ENCODE measurements at regions not wholly inside any gene's neighbourhood (a gene's known extent, or its start where the extent isn't known, plus 50 kb on each side); places are given as distances from the start of the nearest gene placed in this dataset.

GRCh38 chr3:5813521-5813920 is 626.0 kb downstream of the EDEM1 start:
- Histone ChIP-seq H3K27ac (no peak overlapping the region), H3K4me2 (no peak overlapping the region), H3K27me3 (no peaks in the 10 kb centered on the region), H3K9ac (no peak overlapping the region), H3K9me3 (replicated peaks in 1 of 11) (no peaks in the 10 kb centered on the region), H3K4me1 (peaks cover 0 to 26% (median 10%) of the 10 kb centered on the region in 10 experiments; a peak in 9 of 20 replicates), H3K4me3 (no peak overlapping the region), H4K20me1 (no peaks in the 10 kb centered on the region), H3K36me3 (no peaks in the 10 kb centered on the region)
- no peak for TF ChIP-seq Cebpa-rat (IDR thresholded peaks at IDR 0.05)

DNA sequence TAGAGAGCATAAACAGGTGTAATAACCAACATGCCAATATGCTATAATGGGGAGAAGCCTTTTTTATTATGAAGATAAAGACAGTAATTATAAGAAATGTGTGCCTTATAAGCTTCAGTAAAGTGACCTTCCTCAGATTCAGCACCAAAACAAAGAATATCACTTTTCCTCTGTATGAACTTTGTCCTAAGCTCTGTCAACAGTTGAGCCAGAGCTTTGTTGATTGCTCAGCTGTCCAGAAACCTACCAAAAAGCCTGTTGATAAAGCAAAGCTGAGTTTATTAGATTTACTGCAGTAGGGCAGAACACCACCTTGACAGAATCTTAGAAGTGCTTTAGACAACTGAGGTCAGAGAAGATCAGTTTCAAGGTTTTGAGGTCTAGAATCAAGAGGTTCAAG is 635.3 kb downstream of the EDEM1 start:
- Histone ChIP-seq H3K4me1 (peaks cover 0 to 20% (median 12%) of the 10 kb centered on the region in 10 experiments; a peak in 12 of 20 replicates), H3K9ac (no peak overlapping the region), H3K9me3 (replicated peaks in 1 of 11) (peaks cover 7 to 12% (median 9%) of the 10 kb centered on the region in 11 experiments), H3K4me2 (no peak overlapping the region), H3K36me3 (no peaks in the 10 kb centered on the region; a peak in 1 of 22 replicates), H3K4me3 (no peak overlapping the region), H3K27ac (no peak overlapping the region), H4K20me1 (no peaks in the 10 kb centered on the region), H3K27me3 (no peaks in the 10 kb centered on the region)
- no peak for TF ChIP-seq Cebpa-rat (IDR thresholded peaks at IDR 0.05)

- no peak overlapping the region; a peak in 1 of 22 replicates for H3K9ac ChIP-seq
- no peaks in the 10 kb centered on the region for H4K20me1 ChIP-seq
- no peak for TF ChIP-seq Cebpa-rat (IDR thresholded peaks at IDR 0.05)
- peak overlapping the region in 7 of 11 experiments; percentile 21 to 68 (median 52); a peak in 11 of 22 replicates for H3K4me2 ChIP-seq
- H3K27ac ChIP-seq = no peak overlapping the region
- peaks cover 0 to 20% (median 12%) of the 10 kb centered on the region in 10 experiments; a peak in 12 of 20 replicates for H3K4me1 ChIP-seq
- no peaks in the 10 kb centered on the region; a peak in 1 of 22 replicates for H3K36me3 ChIP-seq
- no peak overlapping the region for H3K4me3 ChIP-seq
- peaks cover 15 to 34% (median 27%) of the 10 kb centered on the region in 11 experiments for H3K9me3 ChIP-seq (replicated peaks in 1 of 11)
- H3K27me3 ChIP-seq = no peaks in the 10 kb centered on the region
Observed at GRCh38 chr3:5826467-5826866, 639.0 kb downstream of the EDEM1 start.

- H3K27me3 ChIP-seq = no peaks in the 10 kb centered on the region
- H4K20me1 ChIP-seq = no peaks in the 10 kb centered on the region
- peaks cover 15 to 34% (median 27%) of the 10 kb centered on the region in 11 experiments for H3K9me3 ChIP-seq (replicated peaks in 1 of 11)
- H3K4me3 ChIP-seq = no peak overlapping the region
- no peaks in the 10 kb centered on the region; a peak in 1 of 22 replicates for H3K36me3 ChIP-seq
- no peak for TF ChIP-seq Cebpa-rat (IDR thresholded peaks at IDR 0.05)
- no peak overlapping the region for H3K27ac ChIP-seq
- H3K4me2 ChIP-seq = no peak overlapping the region
- peaks cover 0 to 20% (median 12%) of the 10 kb centered on the region in 10 experiments; a peak in 12 of 20 replicates for H3K4me1 ChIP-seq
- H3K9ac ChIP-seq = no peak overlapping the region
Observed at GRCh38 chr3:5828251-5828650, 640.7 kb downstream of the EDEM1 start.

- H3K36me3 ChIP-seq = no peaks in the 10 kb centered on the region
- H3K9me3 ChIP-seq (replicated peaks in 1 of 11) = peaks cover 0 to 14% (median 0%) of the 10 kb centered on the region in 11 experiments; a peak in 3 of 22 replicates
- no peak overlapping the region for H3K4me2 ChIP-seq
- H3K9ac ChIP-seq = no peak overlapping the region
- no peak overlapping the region for H3K27ac ChIP-seq
- no peaks in the 10 kb centered on the region for H3K4me1 ChIP-seq
- no peak overlapping the region for H3K4me3 ChIP-seq
- no peaks in the 10 kb centered on the region for H3K27me3 ChIP-seq
- TF ChIP-seq Cebpa-rat (IDR thresholded peaks at IDR 0.05) = no peak
- no peaks in the 10 kb centered on the region for H4K20me1 ChIP-seq
Observed at GRCh38 chr3:5840056-5840455, 652.5 kb downstream of the EDEM1 start.

DNA sequence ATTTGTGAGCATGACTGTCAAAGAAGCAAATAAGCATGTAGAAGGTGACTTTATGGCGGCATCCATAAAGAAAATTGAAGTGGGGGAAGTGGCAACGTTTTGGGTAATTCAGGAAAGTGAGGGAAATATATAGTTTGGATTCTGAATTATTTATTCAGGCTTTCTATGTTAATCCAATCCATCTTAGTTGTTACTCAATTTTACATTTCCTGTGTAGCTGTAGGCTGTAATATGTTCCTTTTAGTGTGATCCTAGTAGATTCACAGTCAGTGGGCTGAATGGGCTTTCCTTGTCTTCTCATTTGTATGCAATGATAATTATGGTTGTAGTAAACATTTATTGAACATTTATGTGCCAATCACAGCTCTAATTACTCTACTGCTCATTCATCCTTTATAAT is 654.1 kb downstream of the EDEM1 start:
- no peak for TF ChIP-seq Cebpa-rat (IDR thresholded peaks at IDR 0.05)
- Histone ChIP-seq H4K20me1 (no peaks in the 10 kb centered on the region), H3K9me3 (replicated peaks in 1 of 11) (peaks cover 0 to 10% (median 0%) of the 10 kb centered on the region in 11 experiments; a peak in 3 of 22 replicates), H3K27ac (no peak overlapping the region), H3K27me3 (no peaks in the 10 kb centered on the region), H3K4me2 (no peak overlapping the region), H3K4me3 (no peak overlapping the region), H3K36me3 (no peaks in the 10 kb centered on the region), H3K9ac (no peak overlapping the region), H3K4me1 (no peaks in the 10 kb centered on the region)

DNA sequence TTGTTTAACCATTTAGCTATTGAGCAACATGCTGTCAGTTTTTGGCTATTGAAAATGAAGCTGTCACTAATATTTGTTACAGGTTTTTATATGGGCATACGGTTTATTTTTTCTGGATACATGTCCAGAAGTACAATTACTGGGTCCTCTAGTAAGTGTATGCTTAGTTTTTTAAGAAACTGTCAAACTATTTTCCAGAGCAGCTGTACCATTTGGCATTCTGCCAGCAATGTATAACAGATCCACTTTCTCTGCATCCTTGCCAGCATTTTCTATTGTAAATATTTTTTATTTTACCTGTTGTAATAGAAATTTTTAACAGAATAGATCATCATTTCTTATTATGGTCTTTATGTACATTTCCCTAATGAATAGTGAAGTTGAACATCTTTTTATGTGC is 658.8 kb downstream of the EDEM1 start:
- Histone ChIP-seq H3K4me3 (no peak overlapping the region), H3K4me2 (no peak overlapping the region), H3K4me1 (no peaks in the 10 kb centered on the region), H3K36me3 (no peaks in the 10 kb centered on the region), H4K20me1 (no peaks in the 10 kb centered on the region), H3K27me3 (no peaks in the 10 kb centered on the region), H3K27ac (no peak overlapping the region), H3K9me3 (replicated peaks in 1 of 11) (no peaks in the 10 kb centered on the region; a peak in 1 of 22 replicates), H3K9ac (no peak overlapping the region)
- no peak for TF ChIP-seq Cebpa-rat (IDR thresholded peaks at IDR 0.05)

GRCh38 chr3:5861151-5861550 is 673.6 kb downstream of the EDEM1 start:
- H3K9me3 ChIP-seq (replicated peaks in 1 of 11) = no peaks in the 10 kb centered on the region
- H3K9ac ChIP-seq = no peak overlapping the region
- no peaks in the 10 kb centered on the region for H3K36me3 ChIP-seq
- no peaks in the 10 kb centered on the region for H3K4me1 ChIP-seq
- H3K27ac ChIP-seq = no peak overlapping the region
- no peak for TF ChIP-seq Cebpa-rat (IDR thresholded peaks at IDR 0.05)
- no peak overlapping the region for H3K4me3 ChIP-seq
- no peaks in the 10 kb centered on the region for H4K20me1 ChIP-seq
- H3K4me2 ChIP-seq = no peak overlapping the region
- no peaks in the 10 kb centered on the region for H3K27me3 ChIP-seq

- Histone ChIP-seq H3K4me2 (no peak overlapping the region), H3K36me3 (no peaks in the 10 kb centered on the region), H3K27me3 (no peaks in the 10 kb centered on the region), H3K4me3 (no peak overlapping the region), H3K4me1 (no peaks in the 10 kb centered on the region), H3K9me3 (replicated peaks in 1 of 11) (peaks cover 0 to 13% (median 0%) of the 10 kb centered on the region in 11 experiments; a peak in 5 of 22 replicates), H3K9ac (no peak overlapping the region), H3K27ac (no peak overlapping the region), H4K20me1 (no peaks in the 10 kb centered on the region)
- no peak for TF ChIP-seq Cebpa-rat (IDR thresholded peaks at IDR 0.05)
Observed at GRCh38 chr3:5874931-5875341, 687.4 kb downstream of the EDEM1 start.

DNA sequence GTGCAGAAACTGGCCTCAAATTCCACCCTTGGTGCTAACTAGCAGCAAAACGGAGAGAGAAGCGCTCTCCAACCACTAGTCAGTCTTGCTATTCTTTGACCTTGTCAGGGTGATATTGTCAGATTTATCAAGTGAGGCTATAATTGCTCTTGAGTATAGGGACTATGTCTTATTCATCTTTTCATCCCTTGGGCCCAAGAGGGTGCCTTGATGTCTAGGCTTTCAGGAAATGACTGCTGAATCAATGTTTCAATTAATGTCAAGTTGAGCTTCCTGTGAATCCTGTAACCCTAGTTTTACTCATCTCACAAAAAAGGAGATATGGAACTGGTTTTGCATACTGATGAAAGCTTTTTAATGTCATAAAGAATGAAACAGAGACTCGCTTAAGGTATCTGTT is 701.3 kb downstream of the EDEM1 start:
- H3K4me1 ChIP-seq = peaks cover 5 to 42% (median 23%) of the 10 kb centered on the region in 10 experiments; a peak in 17 of 20 replicates
- no peaks in the 10 kb centered on the region for H3K27me3 ChIP-seq
- H3K36me3 ChIP-seq = no peaks in the 10 kb centered on the region
- no peaks in the 10 kb centered on the region for H4K20me1 ChIP-seq
- H3K4me3 ChIP-seq = no peak overlapping the region
- TF ChIP-seq Cebpa-rat (IDR thresholded peaks at IDR 0.05) = no peak
- no peak overlapping the region for H3K9ac ChIP-seq
- peaks cover 0 to 23% (median 5%) of the 10 kb centered on the region in 11 experiments; a peak in 9 of 22 replicates for H3K9me3 ChIP-seq (replicated peaks in 1 of 11)
- H3K27ac ChIP-seq = no peak overlapping the region
- H3K4me2 ChIP-seq = peak overlapping the region in 10 of 11 experiments; percentile 37 to 68 (median 52); a peak in 20 of 22 replicates

All from BLaER1 treated with 17β-estradiol and CSF1 and Interleukin-3, amounts not matched to agents 10 nM and 100 nM (cell line).